Right atrium auricular region (tissue), 2 donors: ENCODE measurements at regions not wholly inside any gene's neighbourhood (a gene's known extent, or its start where the extent isn't known, plus 50 kb on each side); places are given as distances from the start of the nearest gene placed in this dataset.

Experiments used
- DNase-seq: peaks from one replicate; pipeline ENCODE4 v3.0.0-alpha.2; 2019; ENCODE audit warnings: low spot score
- H3K27ac ChIP-seq, 2 donors: fragments of 200-600 bp; sonication (generic); 1 replicate in 1 of 2; 2 replicates in 1 of 2; pipeline ENCODE4 v1.5.1; 2016 to 2019
- H3K27me3 ChIP-seq, 2 donors: fragments of 200-600 bp; sonication (generic); one replicate each; pipeline versions ENCODE4 v1.5.1 to v1.6.0; 2017 to 2019
- H3K36me3 ChIP-seq: fragments of 200-600 bp; sonication (generic); one replicate; pipeline ENCODE4 v1.5.1; 2016
- H3K4me1 ChIP-seq, 2 donors: fragments of 200-600 bp; sonication (generic); one replicate each; pipeline versions ENCODE4 v1.5.1 to v1.6.0; 2017 to 2019
- H3K4me3 ChIP-seq, 2 donors: fragments of 200-600 bp; sonication (generic); 1 replicate in 1 of 2; 2 replicates in 1 of 2; pipeline ENCODE4 v1.5.1; 2017 to 2019; ENCODE audit warnings: mild to moderate bottlenecking in 1 of 2, moderate library complexity in 1 of 2
- H3K9me3 ChIP-seq, 2 donors: fragments of 200-600 bp; sonication (generic); one replicate each; pipeline ENCODE4 v1.5.1; 2019
- CTCF ChIP-seq, 2 donors: fragments of 200-600 bp; sonication (generic); IDR thresholded peaks; one replicate each; pipeline ENCODE4 v1.5.1; 2019; ENCODE audit warnings: antibody characterized with exemption in 2 of 2

- Histone ChIP-seq H3K27me3 (no peaks in the 10 kb centered on the region), H3K27ac (no peak overlapping the region), H3K4me1 (peaks cover 0 to 5% of the 10 kb centered on the region in 2 donors), H3K36me3 (no peaks in the 10 kb centered on the region), H3K4me3 (no peak overlapping the region), H3K9me3 (no peaks in the 10 kb centered on the region)
- DNase-seq: no peak
- TF ChIP-seq CTCF (IDR thresholded peaks at IDR 0.05): no peak
Measured at GRCh38 chr12:115657081-115658013, 620.1 kb downstream of the MED13L start.

DNA sequence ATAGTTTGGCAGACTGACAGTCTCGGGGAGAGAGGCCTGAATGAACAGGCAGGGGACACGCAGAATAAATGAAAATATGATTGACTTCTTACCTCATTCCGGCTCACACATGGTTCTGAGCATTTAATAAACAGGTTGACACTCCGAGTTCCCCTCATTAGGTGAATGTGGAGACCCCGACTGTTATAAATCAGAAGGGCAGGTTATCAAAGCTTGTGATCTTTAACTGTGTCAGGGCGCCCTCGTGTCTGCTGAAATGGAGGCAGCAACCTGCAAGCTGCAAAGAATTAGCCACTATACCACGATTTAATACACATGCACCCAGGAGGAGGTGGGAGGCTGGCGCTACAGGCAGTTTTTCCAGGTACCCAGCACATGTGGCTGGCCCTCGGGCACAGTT, 627.5 kb downstream of the MED13L start:
- no peak for TF ChIP-seq CTCF (IDR thresholded peaks at IDR 0.05)
- DNase-seq: no peak
- H3K4me1 ChIP-seq: no peaks in the 10 kb centered on the region
- H3K27ac ChIP-seq: no peak overlapping the region
- H3K36me3 ChIP-seq: no peaks in the 10 kb centered on the region
- no peak overlapping the region for H3K4me3 ChIP-seq
- H3K9me3 ChIP-seq: no peaks in the 10 kb centered on the region
- H3K27me3 ChIP-seq: no peaks in the 10 kb centered on the region

- Histone ChIP-seq H3K27ac (no peak overlapping the region), H3K4me3 (no peak overlapping the region), H3K27me3 (no peaks in the 10 kb centered on the region), H3K36me3 (no peaks in the 10 kb centered on the region), H3K9me3 (no peaks in the 10 kb centered on the region), H3K4me1 (no peaks in the 10 kb centered on the region)
- no peak for DNase-seq
- TF ChIP-seq CTCF (IDR thresholded peaks at IDR 0.05): no peak
Measured at GRCh38 chr12:115648463-115648862, 629.0 kb downstream of the MED13L start.

GRCh38 chr12:115646210-115646609, 631.3 kb downstream of the MED13L start:
- DNase-seq: no peak
- Histone ChIP-seq H3K4me1 (no peaks in the 10 kb centered on the region), H3K27ac (no peak overlapping the region), H3K9me3 (no peaks in the 10 kb centered on the region), H3K36me3 (no peaks in the 10 kb centered on the region), H3K4me3 (no peak overlapping the region), H3K27me3 (no peaks in the 10 kb centered on the region)
- no peak for TF ChIP-seq CTCF (IDR thresholded peaks at IDR 0.05)

DNA sequence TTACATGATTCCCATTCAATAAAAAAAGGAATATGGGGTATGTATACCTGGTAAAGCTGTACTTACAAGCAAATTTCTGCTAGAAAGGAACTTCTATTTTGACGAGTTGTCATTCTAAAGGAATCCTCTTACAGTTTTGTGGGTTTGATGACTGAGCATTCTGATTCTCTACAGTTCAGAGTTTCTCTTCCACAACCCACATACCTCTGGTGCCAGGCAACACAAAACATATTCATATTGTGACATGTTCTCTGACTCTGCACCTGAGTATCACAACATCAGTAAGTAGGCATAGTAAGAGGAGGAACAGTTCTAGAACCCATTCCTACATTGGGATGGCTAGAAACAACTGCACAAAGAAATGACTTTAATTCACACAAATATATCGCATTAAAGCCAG, 636.6 kb downstream of the MED13L start:
- no peak for TF ChIP-seq CTCF (IDR thresholded peaks at IDR 0.05)
- H3K4me1 ChIP-seq: no peaks in the 10 kb centered on the region
- no peaks in the 10 kb centered on the region for H3K27me3 ChIP-seq
- DNase-seq: no peak
- H3K4me3 ChIP-seq: no peak overlapping the region
- no peak overlapping the region for H3K27ac ChIP-seq
- no peaks in the 10 kb centered on the region for H3K9me3 ChIP-seq
- no peaks in the 10 kb centered on the region for H3K36me3 ChIP-seq

GRCh38 chr12:115639648-115640012, 637.9 kb downstream of the MED13L start:
- Histone ChIP-seq H3K27me3 (no peaks in the 10 kb centered on the region), H3K27ac (no peak overlapping the region), H3K4me3 (no peak overlapping the region), H3K9me3 (no peaks in the 10 kb centered on the region), H3K4me1 (no peaks in the 10 kb centered on the region), H3K36me3 (no peaks in the 10 kb centered on the region)
- TF ChIP-seq CTCF (IDR thresholded peaks at IDR 0.05): no peak
- DNase-seq: no peak
